Keratinocyte (primary cell): ENCODE measurements at regions not wholly inside any gene's neighbourhood (a gene's known extent, or its start where the extent isn't known, plus 50 kb on each side); places are given as distances from the start of the nearest gene placed in this dataset.

Experiments used
- DNase-seq: peaks from one replicate; pipeline ENCODE4 v3.0.0-alpha.2; 2011; ENCODE audit warnings: low read depth, missing footprints, low spot score
- FAIRE-seq: peaks from 2 replicates; lab custom pipeline; 2011; peaks lifted over from hg19 to GRCh38; lab: Jason Lieb, UNC
- H2AFZ ChIP-seq: 2 replicates; pipeline ENCODE4 v1.6.0; 2012; ENCODE audit warnings: low read length, control low read depth, inconsistent platforms; ENCODE audit not compliant: control insufficient read depth
- H3K27ac ChIP-seq: 2 replicates; pipeline ENCODE4 v1.5.1; 2011; ENCODE audit warnings: low read length; ENCODE audit not compliant: control insufficient read depth, insufficient read depth
- H3K27me3 ChIP-seq: 3 replicates; pipeline ENCODE4 v1.6.0; 2011; ENCODE audit warnings: low read length; ENCODE audit not compliant: control insufficient read depth, insufficient read depth; ENCODE audit errors: extremely low read depth
- H3K36me3 ChIP-seq, 2 experiments: 2 replicates in 1 of 2; 3 replicates in 1 of 2; pipeline ENCODE4 v1.5.1; 2011; ENCODE audit warnings: low read length in 2 of 2, mild to moderate bottlenecking in 1 of 2; ENCODE audit not compliant: control insufficient read depth in 2 of 2, insufficient read depth in 2 of 2; ENCODE audit errors: extremely low read depth in 1 of 2
- H3K4me1 ChIP-seq: 3 replicates; pipeline ENCODE4 v1.5.1; 2011; ENCODE audit warnings: low read length; ENCODE audit not compliant: control insufficient read depth, insufficient read depth; ENCODE audit errors: extremely low read depth
- H3K4me2 ChIP-seq: 3 replicates; pipeline ENCODE4 v1.6.0; 2011; ENCODE audit warnings: low read depth, low read length; ENCODE audit not compliant: control insufficient read depth, insufficient read depth; ENCODE audit errors: extremely low read depth
- H3K4me3 ChIP-seq, 3 experiments: fragments of 200-600 bp in 1 of 3; sonication (generic) in 1 of 3; 2 replicates in 2 of 3; 3 replicates in 1 of 3; pipeline ENCODE4 v1.5.1; 2011 to 2016; ENCODE audit warnings: low read length in 3 of 3, mild to moderate bottlenecking in 3 of 3, control low read depth in 2 of 3, inconsistent platforms in 1 of 3, low read depth in 1 of 3, mixed read lengths in 1 of 3, mixed run types in 1 of 3, moderate library complexity in 1 of 3; ENCODE audit not compliant: control insufficient read depth in 2 of 3, insufficient read depth in 2 of 3; ENCODE audit errors: extremely low read depth in 1 of 3
- H3K79me2 ChIP-seq: 2 replicates; pipeline ENCODE4 v1.6.0; 2012; ENCODE audit warnings: low read length; ENCODE audit not compliant: control insufficient read depth, insufficient read depth
- H3K9ac ChIP-seq: 3 replicates; pipeline ENCODE4 v1.6.0; 2011; ENCODE audit warnings: low read length; ENCODE audit not compliant: control insufficient read depth, insufficient read depth; ENCODE audit errors: extremely low read depth
- H3K9me1 ChIP-seq: 3 replicates; pipeline ENCODE4 v1.6.0; 2011; ENCODE audit warnings: low read length; ENCODE audit not compliant: control insufficient read depth, insufficient read depth; ENCODE audit errors: extremely low read depth
- H3K9me3 ChIP-seq: 2 replicates; pipeline ENCODE4 v1.5.1; 2012; ENCODE audit warnings: low read depth, low read length; ENCODE audit not compliant: control insufficient read depth
- H4K20me1 ChIP-seq: 3 replicates; pipeline ENCODE4 v1.6.0; 2011; ENCODE audit warnings: low read length; ENCODE audit not compliant: control insufficient read depth, insufficient read depth; ENCODE audit errors: extremely low read depth
- CTCF ChIP-seq, 3 experiments: IDR thresholded peaks in 1 of 3; conservative IDR thresholded peaks in 1 of 3; optimal IDR thresholded peaks in 1 of 3; 2 replicates in 2 of 3; 3 replicates in 1 of 3; pipeline versions ENCODE3 to v1.5.1; 2011; ENCODE audit warnings: low read length in 3 of 3, mild to moderate bottlenecking in 3 of 3, moderate library complexity in 2 of 3, control low read depth in 1 of 3, inconsistent platforms in 1 of 3; ENCODE audit not compliant: insufficient read depth in 2 of 3; ENCODE audit errors: extremely low read depth in 1 of 3
- EZH2 ChIP-seq: IDR thresholded peaks from one replicate; pipeline ENCODE4 v1.6.1; 2012; ENCODE audit warnings: inconsistent platforms, mild to moderate bottlenecking, low read length, moderate library complexity
- dilution Hi-C: fragments of 300-500 bp; cut with MboI; formaldehyde crosslinking; loops from one replicate; pipeline ENCODE4 v1.7.0; 2020; ENCODE audit warnings: low sequenced_read_pairs; ENCODE audit not compliant: extremely low pct_ligation_motif_present

DNA sequence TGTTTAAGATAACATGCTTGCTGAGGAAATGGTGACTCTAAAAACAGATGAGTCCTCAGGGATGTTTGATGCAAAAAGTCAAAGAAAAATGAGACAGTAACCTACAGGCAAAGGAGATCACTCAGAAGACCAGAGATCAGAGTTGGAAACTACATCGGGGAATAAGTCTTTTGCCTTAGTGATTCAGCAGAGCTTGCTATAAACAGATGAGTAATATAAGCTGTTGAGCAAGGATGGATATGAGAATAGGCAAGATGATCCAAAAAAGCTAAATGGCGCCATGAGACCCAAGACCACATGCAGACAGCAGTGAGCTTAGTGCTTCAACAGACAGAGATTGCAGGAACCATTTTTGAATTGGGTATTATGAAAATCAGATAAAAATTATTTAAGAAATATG lies 168.6 kb downstream of the POSTN start:
- no peak overlapping the region for H3K4me2 ChIP-seq
- dilution Hi-C loops: no loop called here

DNA sequence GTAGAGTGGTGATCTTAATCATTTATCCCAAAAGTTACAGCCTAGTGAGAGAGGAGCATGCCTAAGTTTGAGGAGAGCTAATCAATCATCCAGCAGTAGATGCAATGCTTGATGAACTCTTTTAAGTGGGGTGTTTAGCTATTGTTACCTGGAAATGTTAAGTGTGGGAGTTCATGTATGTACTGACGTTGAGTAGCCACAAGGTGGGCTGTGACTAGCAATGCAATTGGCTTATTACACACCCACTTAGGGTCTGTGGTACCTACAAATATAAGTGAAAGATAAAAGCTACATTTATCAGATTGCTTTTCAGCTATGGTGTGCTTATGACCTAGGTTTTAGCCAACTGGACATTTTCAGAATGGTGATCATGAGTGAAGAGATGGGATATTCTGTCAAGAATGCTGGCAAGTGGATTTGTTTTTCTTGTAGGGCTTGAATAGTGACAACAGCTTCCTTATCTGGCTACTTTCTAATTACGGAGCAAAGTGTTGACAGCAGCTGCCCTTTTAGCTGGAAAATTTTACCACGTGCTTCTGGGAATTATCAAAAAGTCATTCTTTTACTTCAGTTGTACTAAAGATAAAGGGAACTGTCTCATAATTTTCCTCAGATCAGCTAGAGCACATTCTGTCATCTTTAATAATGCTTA lies 170.6 kb downstream of the POSTN start:
- TF ChIP-seq CTCF (optimal IDR thresholded peaks at IDR 0.05 in 1 of 3, IDR thresholded peaks at IDR 0.05 in 1 of 3, conservative IDR thresholded peaks at IDR 0.05 in 1 of 3; ENCODE audit: extremely low read depth in 1 of 3, insufficient read depth in 2 of 3, low read length in 3 of 3): peak in 1 of 3 experiments; percentile 8
- TF ChIP-seq EZH2: no peak

More for the DNA sequence above, 168.6 kb downstream of the POSTN start:
- DNase-seq (no peak), FAIRE-seq (peak; percentile 49)
- no peak for TF ChIP-seq EZH2
- TF ChIP-seq CTCF (optimal IDR thresholded peaks at IDR 0.05 in 1 of 3, IDR thresholded peaks at IDR 0.05 in 1 of 3, conservative IDR thresholded peaks at IDR 0.05 in 1 of 3; ENCODE audit: extremely low read depth in 1 of 3, insufficient read depth in 2 of 3, low read length in 3 of 3): no peak
- H3K9me3 ChIP-seq: no peaks in the 10 kb centered on the region
- no peaks in the 10 kb centered on the region for H3K27me3 ChIP-seq
- H3K36me3 ChIP-seq: no peaks in the 10 kb centered on the region
- H3K27ac ChIP-seq: no peak overlapping the region
- H3K9ac ChIP-seq: no peak overlapping the region
- H3K79me2 ChIP-seq: no peaks in the 10 kb centered on the region
- H3K9me1 ChIP-seq: no peaks in the 10 kb centered on the region
- H4K20me1 ChIP-seq: no peaks in the 10 kb centered on the region
- H3K4me1 ChIP-seq: no peaks in the 10 kb centered on the region
- H2AFZ ChIP-seq: no peak overlapping the region
- no peak overlapping the region for H3K4me3 ChIP-seq

More for the DNA sequence above, 170.6 kb downstream of the POSTN start:
- Histone ChIP-seq H3K9me3 (no peaks in the 10 kb centered on the region), H3K27ac (no peak overlapping the region), H3K27me3 (no peaks in the 10 kb centered on the region), H3K4me1 (no peaks in the 10 kb centered on the region), H3K79me2 (no peaks in the 10 kb centered on the region), H3K4me3 (no peak overlapping the region), H3K9me1 (no peaks in the 10 kb centered on the region), H3K36me3 (no peaks in the 10 kb centered on the region), H3K9ac (no peak overlapping the region), H4K20me1 (no peaks in the 10 kb centered on the region), H3K4me2 (no peak overlapping the region), H2AFZ (no peak overlapping the region)
- FAIRE-seq (no peak), DNase-seq (no peak)
- dilution Hi-C loops: no loop called here
